HG03097 (cell line): ENCODE measurements at regions not wholly inside any gene's neighbourhood (a gene's known extent, or its start where the extent isn't known, plus 50 kb on each side); places are given as distances from the start of the nearest gene placed in this dataset.

Source experiments
- ATAC-seq: cut with Tn5 transposase; IDR thresholded peaks from one replicate; pipeline ENCODE4 v1.9.1; 2021; ENCODE audit not compliant: unreplicated experiment, low FRiP score

DNA sequence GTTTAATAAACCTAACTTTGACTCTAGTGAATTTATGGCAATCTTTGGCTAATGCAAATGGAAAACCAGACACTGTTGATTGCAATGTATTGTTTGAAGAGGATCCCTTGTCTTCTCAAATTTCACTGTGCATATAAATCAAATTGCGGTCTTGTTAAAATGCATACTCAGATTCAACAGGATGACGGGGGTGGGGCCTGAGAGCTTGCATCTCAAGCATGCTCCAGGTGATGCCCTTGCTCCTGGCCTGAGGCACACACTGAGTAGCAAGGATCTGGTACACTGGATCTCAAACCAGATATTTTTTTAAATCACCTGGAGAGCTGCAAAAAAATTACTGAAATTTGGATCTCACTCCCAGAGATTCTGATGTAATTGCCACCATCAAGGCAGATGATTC, 463.7 kb downstream of the DNAH5 start:
- ATAC-seq: no peak

DNA sequence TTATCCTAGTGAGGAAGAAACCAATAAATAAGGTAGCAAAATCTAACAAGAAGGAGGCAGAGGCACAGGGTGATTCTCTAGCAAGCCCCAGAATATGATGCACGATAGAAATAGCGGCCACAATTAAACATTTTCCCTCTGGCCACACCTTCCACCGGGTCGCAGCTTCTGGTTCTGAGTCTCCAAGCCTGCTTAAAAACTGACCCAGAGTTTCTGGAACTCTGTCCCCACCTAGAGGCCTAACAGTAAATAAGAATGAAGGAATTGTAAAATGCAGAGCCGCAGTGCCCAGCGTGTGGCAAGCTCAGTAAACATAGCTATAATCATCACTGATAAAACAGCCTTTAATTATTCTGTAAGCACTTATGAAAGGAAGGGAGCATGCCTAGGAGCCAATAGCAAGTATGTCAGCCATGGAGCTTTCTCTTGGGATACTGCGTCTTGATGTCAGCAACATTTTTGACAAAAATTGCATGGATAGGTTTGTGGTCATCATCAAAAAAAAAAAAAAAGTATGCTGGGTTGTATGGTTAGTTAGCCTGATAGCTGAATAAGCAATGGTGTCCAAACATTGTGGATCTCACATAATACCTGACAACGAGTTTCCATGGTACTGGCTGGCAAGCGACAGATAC, 465.5 kb downstream of the DNAH5 start:
- ATAC-seq: no peak

DNA sequence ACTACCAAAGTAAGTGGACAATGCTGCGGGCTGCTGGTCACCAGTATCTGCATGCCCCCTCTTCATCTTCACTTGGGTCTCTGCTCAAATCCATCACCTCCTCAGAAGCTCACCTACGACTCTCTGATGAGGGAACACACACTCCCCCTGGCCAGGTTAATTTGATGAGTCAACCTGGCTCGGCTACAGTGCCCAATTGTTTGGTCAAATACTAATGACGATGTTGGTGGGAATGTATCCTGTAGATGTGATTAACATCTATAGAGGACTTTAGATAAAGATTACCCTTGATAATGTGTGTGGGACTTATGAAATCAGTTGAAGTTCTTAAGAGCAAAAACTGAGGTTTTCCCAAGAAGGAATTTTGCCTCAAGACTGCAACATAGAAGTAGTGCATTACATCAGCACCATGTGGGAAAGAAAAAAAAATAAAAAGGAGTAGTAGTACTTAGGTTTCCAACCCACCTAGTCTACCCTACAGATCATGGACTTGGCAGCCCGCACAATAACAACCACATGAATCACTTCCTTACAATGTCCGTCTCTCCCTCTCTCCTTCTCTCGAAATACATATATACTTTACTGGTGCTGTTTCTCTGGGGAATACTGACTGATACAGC, 467.3 kb downstream of the DNAH5 start:
- no peak for ATAC-seq

DNA sequence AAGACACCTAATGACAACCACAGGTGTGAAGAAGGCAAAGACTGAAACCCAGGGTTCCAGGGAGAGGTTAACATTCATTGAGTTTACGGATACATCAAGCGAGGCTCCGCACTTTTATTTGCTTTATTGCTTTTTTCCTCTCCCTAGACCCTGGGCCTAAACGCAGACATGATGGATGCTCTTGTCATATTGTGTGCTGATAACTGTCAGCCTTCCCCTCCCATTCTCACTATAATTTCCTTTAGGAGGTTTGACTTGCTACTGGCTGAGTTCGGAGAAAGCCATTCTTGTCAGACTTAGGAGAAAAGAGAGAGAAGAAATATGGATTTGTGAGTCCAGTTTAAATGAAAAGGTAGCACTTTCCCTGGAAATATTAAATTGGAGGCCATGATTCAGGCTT, 471.6 kb downstream of the DNAH5 start:
- no peak for ATAC-seq

DNA sequence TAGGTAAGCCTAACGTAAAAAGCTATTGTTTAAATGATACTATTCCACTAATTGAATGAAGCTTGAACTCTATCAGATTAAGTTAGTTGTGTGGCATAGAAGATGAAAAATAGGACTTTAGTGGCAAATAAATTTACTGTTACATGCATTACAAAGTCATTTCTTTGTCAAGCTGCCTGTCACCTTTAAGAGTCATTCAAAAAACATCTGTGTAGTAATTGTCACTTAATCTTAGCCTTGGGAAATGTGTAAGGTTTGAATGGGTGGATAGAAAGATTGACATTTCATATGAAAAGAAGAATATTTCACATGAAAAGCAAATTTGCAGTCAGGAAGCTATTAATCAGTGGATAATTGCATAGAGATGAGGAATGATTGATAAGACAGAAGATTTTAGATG, 473.5 kb downstream of the DNAH5 start:
- ATAC-seq: no peak

DNA sequence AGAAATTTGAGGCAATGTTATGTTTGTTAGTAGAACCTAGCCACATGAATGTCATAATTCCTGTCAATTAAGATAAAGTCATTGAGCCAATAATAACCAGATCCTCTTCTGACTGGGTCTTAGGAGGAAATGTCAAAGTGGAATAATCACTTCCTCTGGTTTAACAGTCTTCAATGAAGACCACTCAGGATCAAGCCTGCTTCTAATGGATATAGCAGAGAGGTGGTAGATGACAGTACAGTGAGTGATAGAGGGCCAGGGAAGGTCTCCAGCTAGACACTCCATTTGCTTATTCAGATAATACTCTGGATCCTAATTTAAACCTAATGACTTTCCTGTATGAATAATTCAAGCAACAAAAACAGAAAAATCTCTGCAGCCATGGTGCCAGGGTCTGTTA, 474.2 kb downstream of the DNAH5 start:
- no peak for ATAC-seq

DNA sequence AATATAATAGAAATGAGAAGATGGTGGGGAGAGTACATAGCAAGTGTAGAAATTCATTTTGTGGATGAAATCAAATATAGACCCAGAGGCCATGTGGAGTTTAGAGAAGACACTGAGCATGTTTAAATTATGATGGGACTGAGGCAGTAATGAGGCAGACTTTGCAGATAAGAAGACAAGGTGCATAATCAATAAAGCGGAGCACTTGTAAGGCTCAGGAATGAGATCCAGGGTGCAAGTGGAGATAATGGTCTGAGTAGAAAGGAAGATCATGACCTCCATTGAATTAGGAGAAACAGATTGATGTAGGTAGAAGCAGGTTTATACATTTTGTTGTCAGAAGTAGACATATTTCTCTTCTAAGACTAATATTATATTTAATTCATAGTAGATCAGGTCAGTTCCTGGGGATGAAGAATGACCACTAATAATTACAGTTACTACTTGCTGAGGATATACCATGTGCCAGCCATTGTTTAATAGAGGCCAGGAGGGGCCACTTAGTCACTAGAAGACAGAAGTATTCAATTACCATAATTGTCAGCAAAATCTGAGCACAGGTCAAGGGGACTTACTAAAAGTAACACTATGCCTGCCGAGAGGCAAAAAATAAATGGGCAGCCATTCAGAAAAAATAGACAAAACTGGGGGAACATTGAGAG, 479.8 kb downstream of the DNAH5 start:
- ATAC-seq: no peak

DNA sequence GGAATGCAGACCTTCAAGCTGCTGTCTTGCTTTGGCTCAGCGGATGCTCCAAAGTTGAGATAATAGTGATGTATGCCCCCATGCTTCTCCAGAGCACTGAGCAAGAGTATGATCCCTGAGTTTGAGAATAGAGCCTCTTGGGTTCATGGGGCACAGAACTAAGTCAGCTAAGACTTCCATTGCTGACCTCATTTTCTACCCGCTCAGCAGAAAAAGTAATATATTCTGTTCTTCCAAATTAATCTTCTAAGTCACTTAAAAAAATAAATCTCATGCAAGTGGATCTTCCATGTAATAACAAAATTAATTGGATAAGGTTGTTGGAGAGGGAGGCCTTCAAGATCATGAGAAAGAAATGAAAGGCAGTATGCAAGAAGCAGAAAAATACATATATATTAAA, 483.9 kb downstream of the DNAH5 start:
- no peak for ATAC-seq

DNA sequence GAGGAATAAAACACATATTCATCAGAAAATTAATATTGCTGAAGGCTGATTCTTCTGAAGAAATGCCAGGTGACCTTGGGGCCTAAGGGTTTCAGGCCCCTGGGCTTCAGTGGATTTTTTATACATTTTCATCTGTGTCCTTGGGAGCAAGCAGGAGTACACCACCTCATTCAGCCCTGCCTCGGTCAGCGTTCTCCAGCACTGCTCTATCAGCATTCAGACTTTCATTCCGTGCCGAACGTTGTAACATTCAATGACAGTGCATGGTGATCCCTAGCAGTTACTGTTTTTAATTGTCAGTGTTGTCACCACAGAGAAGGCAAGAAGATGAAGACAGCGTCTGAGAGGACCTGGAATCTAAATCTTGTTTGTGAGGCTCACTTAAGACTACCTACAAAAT, 490.4 kb downstream of the DNAH5 start:
- ATAC-seq: no peak

DNA sequence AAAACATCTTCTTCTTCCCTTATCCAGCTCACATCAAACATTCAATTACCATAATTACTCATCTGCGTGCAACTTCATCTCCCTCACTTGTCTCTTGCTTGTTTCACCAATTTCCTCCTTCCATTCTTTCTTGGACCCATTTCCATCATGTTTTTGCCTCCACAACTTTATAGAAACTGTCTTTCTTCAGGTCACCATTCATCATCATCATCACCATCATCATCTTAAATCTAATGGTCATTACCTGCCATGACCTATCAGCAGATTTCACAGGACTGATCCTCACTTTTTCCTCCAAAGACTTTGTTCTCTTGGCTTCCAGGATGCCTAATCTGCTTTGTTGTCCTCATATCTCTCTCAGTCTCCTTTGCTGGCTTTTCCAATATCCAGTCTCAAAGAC, 495.6 kb downstream of the DNAH5 start:
- ATAC-seq: no peak

DNA sequence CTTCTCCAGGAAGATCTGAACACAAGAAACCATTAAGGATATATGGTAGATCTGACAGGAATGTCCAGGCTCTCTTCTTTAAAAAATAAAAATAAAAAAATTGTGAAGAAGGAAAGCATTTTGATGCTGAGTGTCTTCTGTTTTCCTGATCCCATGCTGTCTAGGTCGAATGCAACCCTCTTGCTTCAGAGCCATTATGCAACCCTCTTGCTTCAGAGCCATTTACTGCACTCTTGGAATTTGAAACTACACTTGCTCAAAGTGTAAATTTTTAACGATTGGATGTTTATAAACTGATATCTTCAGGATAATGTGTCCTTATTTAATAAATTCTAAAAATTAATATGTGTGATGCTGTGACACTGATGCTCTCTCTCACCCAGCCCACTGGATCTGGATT, 505.1 kb downstream of the DNAH5 start:
- no peak for ATAC-seq

DNA sequence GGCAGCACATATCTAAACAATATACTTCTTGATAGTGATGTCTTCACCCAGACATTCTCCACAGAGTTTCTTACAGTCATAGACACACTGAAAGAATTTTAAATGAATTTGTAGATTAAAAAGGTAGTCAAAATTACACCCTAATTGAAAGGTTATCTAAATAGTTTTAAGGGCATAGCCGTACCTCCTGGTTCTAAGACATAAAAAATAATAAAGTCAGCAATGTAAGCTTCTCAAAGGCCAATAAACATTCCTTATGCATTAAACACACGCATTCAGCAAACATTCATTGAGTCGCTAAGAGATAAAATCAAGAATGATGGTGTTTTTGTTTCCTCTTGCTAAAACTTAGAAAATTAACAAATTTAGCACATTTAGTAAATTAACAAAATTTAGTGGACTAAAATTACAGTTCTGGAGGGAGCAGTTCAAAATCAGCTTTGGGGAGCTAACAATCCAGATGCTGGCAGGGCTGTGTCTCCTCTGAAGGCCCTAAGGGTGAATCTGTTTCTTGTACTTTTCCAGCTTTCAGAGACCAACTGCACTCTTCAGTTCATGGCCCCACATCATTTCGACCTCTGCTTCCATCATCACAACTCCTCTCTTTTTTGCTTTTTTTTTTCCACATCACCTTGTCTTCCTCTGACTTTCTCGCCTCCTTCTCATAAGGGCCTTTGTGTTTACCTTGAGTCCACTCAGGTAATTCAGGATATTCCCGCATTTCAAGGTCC, 516.5 kb downstream of the DNAH5 start:
- ATAC-seq: no peak

DNA sequence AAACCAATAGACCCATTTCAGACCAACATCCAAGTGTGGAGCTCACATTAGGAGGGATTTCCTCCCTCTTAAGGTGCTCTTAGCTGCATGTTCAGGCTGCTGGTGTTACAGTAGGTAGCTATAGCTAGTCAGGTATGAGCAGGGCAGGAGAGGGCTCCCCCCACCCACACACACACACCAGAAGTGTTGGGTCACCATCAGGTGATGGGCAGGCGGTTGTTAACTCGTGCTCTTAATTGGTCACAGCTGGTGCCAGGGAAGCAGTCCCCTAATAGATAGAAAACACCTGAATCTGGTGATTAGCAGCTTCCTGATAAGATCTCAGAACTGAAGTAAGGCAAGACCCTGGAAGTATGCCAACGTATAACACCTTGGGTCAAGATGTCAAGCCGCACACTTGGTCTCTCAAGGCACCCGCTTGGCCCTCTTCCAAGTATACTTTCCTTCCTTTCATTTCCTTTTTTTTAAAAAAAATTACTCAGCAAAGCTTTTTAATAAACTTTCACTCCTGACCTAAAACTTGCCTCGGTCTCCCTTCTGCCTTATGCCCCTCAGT, 532.4 kb downstream of the DNAH5 start:
- no peak for ATAC-seq

DNA sequence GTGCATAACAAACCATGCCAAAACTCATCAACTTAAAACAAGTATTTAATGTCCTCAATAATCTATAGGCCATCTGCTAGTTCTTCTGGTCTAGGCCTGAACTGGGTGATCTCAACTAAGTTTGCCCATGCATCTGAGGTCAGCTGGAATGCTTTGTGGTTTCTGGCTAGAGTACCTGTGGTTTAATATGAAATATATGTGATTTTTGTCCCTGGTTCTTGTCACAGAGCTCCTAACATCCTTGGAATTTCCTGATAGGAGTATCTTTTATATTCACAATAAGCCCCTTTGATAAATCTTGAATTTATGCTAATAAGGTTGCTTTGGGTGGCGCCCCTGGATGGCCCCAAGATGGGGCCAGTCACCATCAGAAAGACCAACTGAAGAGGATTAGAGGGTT, 535.9 kb downstream of the DNAH5 start:
- ATAC-seq: no peak

DNA sequence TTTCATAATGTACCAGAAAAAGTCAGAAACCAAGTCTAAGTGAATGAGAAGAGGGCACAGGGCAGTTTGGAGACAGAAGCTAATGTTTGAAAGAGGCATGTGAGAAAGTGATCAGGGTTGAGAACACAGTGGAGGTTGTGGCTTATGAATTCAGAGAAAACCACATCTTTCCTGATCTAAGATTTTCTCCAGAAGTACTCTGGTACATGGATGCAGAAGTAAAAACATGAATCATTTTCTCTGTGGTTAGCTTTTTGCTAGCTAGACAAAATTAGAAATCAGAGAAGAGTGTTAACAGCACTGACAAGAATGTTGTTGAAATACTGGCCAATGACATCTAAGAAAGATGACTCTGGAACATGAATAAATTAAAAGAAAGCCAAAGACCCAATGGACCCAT, 541.1 kb downstream of the DNAH5 start:
- ATAC-seq: no peak

DNA sequence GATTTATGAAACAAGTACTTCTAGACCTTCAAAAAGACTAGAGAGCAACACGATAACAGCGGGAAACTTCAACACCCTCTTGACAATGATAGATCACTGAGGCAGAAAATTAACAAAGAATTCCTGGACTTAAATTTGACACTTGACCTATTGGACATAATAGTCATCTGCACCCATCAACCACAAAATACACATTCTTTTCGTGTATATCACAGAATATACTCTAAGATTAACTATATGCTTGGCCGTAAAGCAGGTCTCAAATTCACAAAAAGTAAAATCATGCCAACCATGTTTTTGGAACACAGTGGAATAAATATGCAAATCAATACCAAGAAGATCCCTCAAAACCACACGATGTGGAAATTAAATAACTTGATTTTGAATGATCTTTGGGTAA, 559.4 kb downstream of the DNAH5 start:
- no peak for ATAC-seq

DNA sequence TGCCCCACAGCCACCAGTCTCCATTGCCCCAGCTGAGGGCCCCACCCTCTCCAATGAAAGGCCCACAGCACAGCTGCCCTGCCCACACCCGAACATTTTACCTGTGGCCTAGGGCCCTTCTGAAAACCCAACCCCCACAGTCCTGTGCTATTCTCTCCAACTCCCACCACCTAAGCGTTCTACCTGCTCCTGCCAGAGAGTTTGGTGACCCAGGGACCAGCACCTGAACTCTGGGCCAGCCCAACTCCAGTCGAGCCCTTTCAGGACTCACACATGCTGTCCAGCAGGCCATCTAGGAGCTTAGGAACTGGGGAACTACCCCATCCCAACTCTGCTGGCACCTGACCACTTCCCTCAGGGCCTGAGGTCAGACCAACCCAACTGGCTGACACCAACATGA, 562.3 kb downstream of the DNAH5 start:
- no peak for ATAC-seq

DNA sequence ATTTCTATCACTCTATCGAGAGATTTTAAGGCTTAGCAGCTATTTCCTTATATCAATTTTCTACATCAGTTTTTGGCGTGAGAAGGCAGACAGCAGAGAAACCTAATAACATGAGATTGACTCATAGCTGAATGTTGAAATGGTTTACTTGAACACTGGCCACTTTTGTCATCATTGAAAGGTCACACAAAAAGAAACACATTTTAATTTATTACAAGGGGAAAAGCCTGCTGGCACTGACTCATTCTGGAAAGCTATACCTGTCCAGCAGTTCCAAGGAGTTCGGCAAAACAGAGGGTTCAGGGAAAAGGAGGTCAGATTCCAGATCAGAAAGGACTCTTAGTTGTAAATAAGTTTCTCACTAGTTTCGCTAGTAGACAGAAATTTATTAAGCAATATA, 566.4 kb downstream of the DNAH5 start:
- ATAC-seq: no peak

DNA sequence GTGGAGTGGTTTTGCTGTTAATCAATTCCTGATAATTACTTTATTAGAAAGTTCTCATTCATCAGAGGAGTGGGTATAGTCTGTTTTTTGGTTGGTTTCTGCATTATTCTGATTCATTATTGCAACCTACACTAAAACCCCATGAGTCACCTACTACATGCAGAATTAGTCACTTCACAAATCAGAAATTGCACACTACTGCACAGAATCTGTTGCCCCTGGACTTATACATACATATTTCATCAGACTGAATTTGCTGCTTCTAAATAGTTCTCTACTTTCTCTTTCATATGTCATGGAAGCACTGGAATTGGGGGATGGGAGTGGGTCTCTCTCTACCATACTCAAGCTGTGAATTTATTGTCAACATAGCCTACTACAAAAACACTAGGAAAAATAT, 585.1 kb downstream of the DNAH5 start:
- no peak for ATAC-seq

DNA sequence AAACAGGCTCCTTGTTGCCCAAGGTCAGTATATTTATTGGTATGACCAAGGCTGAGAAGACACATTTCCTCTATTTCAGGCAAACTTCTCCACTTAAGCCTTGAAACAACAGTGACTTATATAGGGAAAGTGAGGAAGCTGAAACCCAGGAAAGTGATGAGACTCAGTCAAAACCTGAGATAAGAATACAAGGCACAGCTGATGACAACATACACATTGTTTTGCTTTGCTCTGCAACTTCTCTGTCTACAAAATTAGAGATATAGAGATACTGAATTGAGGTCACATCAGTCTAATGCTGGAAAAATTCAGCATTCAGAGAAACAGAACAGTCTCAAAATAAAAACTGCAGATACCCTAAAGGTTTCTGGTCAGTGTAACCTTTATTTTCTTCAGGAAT, 586.1 kb downstream of the DNAH5 start:
- no peak for ATAC-seq

DNA sequence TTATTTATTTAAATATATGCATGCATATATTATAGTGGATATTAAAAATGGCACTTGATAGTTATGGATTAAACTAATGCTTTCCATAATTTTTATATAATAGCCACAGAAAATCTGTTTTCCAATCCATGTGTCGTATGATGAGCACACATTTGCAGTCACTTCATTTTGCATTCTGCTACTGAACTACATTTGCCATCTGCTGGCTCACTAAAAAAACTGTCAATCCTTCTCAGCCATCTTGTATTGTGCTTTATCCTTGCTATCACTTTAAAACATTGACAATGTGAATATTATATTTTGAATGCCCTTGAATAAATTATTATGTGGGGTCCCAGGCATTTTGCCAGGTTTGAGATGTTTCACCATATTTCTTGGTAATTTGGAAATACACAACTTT, 586.6 kb downstream of the DNAH5 start:
- no peak for ATAC-seq
